ENCODE measurements at regions not wholly inside any gene's neighbourhood (a gene's known extent, or its start where the extent isn't known, plus 50 kb on each side); places are given as distances from the start of the nearest gene placed in this dataset.

DNA sequence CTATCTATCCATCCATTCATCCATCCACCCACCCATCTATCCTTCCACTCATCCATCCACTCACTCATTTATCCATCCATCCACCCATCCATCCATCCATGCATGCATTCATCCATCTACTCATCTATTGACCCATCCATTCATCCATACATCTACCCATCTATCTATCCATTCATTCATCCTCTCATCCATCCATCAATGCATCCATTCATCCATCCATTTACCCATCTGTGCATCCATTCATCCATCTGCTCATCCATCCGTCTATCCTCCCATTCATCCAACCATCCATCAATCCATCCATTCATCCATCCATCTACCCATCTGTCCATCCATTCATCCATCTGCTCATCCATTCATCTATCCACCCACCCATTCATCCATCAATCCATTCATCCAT is 224.5 kb upstream of the MAF start:
- TF ChIP-seq, protein P1, sequence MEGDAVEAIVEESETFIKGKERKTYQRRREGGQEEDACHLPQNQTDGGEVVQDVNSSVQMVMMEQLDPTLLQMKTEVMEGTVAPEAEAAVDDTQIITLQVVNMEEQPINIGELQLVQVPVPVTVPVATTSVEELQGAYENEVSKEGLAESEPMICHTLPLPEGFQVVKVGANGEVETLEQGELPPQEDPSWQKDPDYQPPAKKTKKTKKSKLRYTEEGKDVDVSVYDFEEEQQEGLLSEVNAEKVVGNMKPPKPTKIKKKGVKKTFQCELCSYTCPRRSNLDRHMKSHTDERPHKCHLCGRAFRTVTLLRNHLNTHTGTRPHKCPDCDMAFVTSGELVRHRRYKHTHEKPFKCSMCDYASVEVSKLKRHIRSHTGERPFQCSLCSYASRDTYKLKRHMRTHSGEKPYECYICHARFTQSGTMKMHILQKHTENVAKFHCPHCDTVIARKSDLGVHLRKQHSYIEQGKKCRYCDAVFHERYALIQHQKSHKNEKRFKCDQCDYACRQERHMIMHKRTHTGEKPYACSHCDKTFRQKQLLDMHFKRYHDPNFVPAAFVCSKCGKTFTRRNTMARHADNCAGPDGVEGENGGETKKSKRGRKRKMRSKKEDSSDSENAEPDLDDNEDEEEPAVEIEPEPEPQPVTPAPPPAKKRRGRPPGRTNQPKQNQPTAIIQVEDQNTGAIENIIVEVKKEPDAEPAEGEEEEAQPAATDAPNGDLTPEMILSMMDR (IDR thresholded peaks at IDR 0.05) = no peak
- TF ChIP-seq FOXJ3 (CRISPR knock-in tag; IDR thresholded peaks at IDR 0.05; ENCODE audit: borderline replicate concordance) = no peak
- TF ChIP-seq, protein P2, sequence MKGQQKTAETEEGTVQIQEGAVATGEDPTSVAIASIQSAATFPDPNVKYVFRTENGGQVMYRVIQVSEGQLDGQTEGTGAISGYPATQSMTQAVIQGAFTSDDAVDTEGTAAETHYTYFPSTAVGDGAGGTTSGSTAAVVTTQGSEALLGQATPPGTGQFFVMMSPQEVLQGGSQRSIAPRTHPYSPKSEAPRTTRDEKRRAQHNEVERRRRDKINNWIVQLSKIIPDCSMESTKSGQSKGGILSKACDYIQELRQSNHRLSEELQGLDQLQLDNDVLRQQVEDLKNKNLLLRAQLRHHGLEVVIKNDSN (CRISPR knock-in tag; IDR thresholded peaks at IDR 0.05) = no peak
- TF ChIP-seq, protein P3, sequence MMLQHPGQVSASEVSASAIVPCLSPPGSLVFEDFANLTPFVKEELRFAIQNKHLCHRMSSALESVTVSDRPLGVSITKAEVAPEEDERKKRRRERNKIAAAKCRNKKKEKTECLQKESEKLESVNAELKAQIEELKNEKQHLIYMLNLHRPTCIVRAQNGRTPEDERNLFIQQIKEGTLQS (CRISPR knock-in tag; conservative IDR thresholded peaks at IDR 0.05) = no peak
- no peak for TF ChIP-seq SP1 (CRISPR knock-in tag; conservative IDR thresholded peaks at IDR 0.05)
- TF ChIP-seq, protein P4, sequence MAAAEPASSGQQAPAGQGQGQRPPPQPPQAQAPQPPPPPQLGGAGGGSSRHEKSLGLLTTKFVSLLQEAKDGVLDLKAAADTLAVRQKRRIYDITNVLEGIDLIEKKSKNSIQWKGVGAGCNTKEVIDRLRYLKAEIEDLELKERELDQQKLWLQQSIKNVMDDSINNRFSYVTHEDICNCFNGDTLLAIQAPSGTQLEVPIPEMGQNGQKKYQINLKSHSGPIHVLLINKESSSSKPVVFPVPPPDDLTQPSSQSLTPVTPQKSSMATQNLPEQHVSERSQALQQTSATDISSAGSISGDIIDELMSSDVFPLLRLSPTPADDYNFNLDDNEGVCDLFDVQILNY (CRISPR knock-in tag; IDR thresholded peaks at IDR 0.05) = no peak
- TF ChIP-seq, protein P5, sequence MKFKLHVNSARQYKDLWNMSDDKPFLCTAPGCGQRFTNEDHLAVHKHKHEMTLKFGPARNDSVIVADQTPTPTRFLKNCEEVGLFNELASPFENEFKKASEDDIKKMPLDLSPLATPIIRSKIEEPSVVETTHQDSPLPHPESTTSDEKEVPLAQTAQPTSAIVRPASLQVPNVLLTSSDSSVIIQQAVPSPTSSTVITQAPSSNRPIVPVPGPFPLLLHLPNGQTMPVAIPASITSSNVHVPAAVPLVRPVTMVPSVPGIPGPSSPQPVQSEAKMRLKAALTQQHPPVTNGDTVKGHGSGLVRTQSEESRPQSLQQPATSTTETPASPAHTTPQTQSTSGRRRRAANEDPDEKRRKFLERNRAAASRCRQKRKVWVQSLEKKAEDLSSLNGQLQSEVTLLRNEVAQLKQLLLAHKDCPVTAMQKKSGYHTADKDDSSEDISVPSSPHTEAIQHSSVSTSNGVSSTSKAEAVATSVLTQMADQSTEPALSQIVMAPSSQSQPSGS (CRISPR knock-in tag; IDR thresholded peaks at IDR 0.05; ENCODE audit: borderline replicate concordance, low read depth) = no peak
- TF ChIP-seq, protein P6, sequence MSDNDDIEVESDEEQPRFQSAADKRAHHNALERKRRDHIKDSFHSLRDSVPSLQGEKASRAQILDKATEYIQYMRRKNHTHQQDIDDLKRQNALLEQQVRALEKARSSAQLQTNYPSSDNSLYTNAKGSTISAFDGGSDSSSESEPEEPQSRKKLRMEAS (CRISPR knock-in tag; IDR thresholded peaks at IDR 0.05) = no peak

All from WTC11 (cell line).